ENCODE measurements at regions not wholly inside any gene's neighbourhood (a gene's known extent, or its start where the extent isn't known, plus 50 kb on each side); places are given as distances from the start of the nearest gene placed in this dataset.
A peak's percentile ranks its signal among the peaks of the same experiment; 100 is the strongest.

DNA sequence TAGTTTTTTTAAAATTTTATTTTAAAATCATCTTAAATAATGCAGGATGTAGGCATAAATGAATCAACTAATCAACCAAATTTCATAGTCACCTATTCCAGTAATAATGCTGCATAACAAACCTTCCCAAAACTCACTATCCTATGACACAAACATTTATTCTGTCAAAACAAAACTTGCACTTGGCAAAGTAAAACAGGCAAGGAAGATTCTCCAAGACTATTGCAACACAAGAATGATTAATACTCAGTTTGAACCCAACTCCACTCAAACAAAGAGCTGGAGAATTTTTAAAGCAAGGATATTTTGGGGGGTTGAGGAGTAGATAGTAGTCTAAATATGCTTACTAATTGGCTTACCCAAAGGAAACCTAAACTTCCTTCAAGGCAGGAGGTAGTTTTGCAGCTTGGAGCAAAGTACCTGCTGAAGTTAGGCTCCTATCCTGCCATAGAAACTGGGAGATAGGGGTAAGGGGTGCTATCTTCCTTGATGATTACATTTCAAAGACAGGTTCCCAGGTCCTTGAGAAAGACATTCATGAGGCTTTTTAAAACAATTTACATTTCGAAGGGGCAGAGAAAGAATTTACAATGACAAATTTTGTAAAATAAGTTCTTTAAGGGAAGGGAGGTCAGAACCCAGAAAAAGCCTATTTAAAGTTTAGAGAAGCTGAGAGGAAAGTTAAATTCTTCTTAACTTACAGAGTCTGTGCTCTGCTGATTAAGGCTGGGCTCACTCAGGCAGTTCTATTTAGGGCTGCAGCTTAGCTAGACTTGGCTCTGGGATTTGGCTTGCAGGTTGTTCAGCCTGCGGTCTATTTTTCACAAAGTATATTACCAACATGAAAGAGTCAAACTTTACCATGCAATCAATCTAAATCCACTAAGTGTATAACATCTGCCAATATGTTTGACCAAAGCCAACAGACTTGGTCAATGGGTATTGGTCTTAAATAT is 549.0 kb downstream of the KCTD12 start:
- no peaks in the 10 kb centered on the region for H3K4me1 ChIP-seq (ENCODE audit: control insufficient read depth in 2 of 2, insufficient read depth in 2 of 2, low read length in 2 of 2)
- no peak overlapping the region for H3K27ac ChIP-seq (ENCODE audit: low read depth in 1 of 2, low read length in 1 of 2)
- no peaks in the 10 kb centered on the region for H3K27me3 ChIP-seq (ENCODE audit: control insufficient read depth in 2 of 2, insufficient read depth in 1 of 2, low read length in 1 of 2)
- H3K4me3 ChIP-seq (ENCODE audit: low read length in 2 of 2): no peak overlapping the region
- H3K36me3 ChIP-seq (ENCODE audit: control insufficient read depth in 2 of 2, insufficient read depth in 2 of 2, low read length in 1 of 2): no peaks in the 10 kb centered on the region
- DNase-seq (ENCODE audit: low read depth in 6 of 9, low spot score in 9 of 9): no peak
- WGBS: 95% methylated on average over 2 of the region's 2 CpGs
- H3K9me3 ChIP-seq (ENCODE audit: control insufficient read depth in 2 of 2, insufficient read depth in 1 of 2, low read length in 1 of 2): no peaks in the 10 kb centered on the region

DNA sequence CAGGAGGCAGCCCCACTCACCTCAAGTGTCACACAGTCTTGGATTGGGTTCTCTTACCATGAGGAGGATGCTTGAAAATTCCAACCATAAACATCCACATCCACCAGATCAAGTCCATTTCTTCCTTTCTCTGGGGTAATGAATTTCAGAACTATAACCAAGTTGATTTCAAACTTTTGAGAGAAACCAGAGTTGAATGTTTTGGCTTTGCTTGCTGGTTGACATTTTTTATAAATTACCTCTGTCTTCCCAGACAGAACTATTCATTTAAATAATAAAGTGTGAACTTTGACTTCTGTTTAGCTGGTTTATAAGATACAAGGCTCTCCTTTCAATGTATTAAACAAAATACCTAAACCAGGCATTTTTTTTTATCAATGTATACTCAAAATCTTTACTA is 550.7 kb downstream of the KCTD12 start:
- DNase-seq (ENCODE audit: low read depth in 6 of 9, low spot score in 9 of 9): no peak
- H3K9me3 ChIP-seq (ENCODE audit: control insufficient read depth in 2 of 2, insufficient read depth in 1 of 2, low read length in 1 of 2): no peaks in the 10 kb centered on the region
- no peak overlapping the region for H3K4me3 ChIP-seq (ENCODE audit: low read length in 2 of 2)
- H3K27me3 ChIP-seq (ENCODE audit: control insufficient read depth in 2 of 2, insufficient read depth in 1 of 2, low read length in 1 of 2): no peaks in the 10 kb centered on the region
- no peak overlapping the region for H3K27ac ChIP-seq (ENCODE audit: low read depth in 1 of 2, low read length in 1 of 2)
- no peaks in the 10 kb centered on the region for H3K4me1 ChIP-seq (ENCODE audit: control insufficient read depth in 2 of 2, insufficient read depth in 2 of 2, low read length in 2 of 2)
- no peaks in the 10 kb centered on the region for H3K36me3 ChIP-seq (ENCODE audit: control insufficient read depth in 2 of 2, insufficient read depth in 2 of 2, low read length in 1 of 2)

DNA sequence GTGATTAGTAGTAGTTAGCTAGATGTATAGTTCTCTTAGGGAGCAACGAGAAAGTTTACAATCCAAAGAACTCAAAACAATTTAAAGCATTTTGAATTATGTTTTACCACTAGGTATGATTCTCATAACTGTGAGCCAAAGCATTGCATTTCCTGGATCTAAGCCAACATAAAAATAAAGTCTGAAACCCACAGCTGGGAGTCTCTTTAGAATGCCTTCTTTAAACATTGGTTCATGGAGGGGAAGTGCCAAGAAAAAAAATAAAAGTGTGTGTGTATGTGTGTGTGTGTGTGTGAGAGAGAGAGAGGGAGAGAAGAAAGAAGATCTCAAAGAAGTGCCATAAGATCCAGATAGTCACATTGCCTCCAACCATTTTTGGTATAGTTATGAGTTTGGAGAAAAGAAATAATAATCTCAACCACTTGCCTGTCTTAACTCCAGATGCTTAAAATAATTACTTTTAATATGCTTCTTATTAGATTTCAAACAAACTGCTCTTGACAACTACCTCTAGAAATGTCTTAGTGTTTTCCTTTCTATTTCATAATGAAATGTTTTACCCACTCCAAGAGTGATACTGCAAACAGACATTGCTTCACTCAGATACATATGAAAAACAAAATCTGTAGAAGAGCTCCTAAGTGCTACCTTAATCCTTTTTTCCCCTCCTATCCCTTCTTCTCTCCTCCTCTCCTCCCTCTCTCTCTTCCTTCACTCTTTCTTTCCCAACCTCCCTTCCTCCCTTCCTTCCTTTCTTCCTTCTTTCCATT is 554.1 kb downstream of the KCTD12 start:
- H3K27ac ChIP-seq (ENCODE audit: low read depth in 1 of 2, low read length in 1 of 2): no peak overlapping the region
- H3K4me1 ChIP-seq (ENCODE audit: control insufficient read depth in 2 of 2, insufficient read depth in 2 of 2, low read length in 2 of 2): no peaks in the 10 kb centered on the region
- no peaks in the 10 kb centered on the region for H3K9me3 ChIP-seq (ENCODE audit: control insufficient read depth in 2 of 2, insufficient read depth in 1 of 2, low read length in 1 of 2)
- no peaks in the 10 kb centered on the region for H3K36me3 ChIP-seq (ENCODE audit: control insufficient read depth in 2 of 2, insufficient read depth in 2 of 2, low read length in 1 of 2)
- peak in 1 of 9 donors; percentile 5 for DNase-seq (ENCODE audit: low read depth in 6 of 9, low spot score in 9 of 9)
- WGBS: 8% methylated on average over 1 of the region's 1 CpG
- no peaks in the 10 kb centered on the region for H3K27me3 ChIP-seq (ENCODE audit: control insufficient read depth in 2 of 2, insufficient read depth in 1 of 2, low read length in 1 of 2)
- H3K4me3 ChIP-seq (ENCODE audit: low read length in 2 of 2): no peak overlapping the region

DNA sequence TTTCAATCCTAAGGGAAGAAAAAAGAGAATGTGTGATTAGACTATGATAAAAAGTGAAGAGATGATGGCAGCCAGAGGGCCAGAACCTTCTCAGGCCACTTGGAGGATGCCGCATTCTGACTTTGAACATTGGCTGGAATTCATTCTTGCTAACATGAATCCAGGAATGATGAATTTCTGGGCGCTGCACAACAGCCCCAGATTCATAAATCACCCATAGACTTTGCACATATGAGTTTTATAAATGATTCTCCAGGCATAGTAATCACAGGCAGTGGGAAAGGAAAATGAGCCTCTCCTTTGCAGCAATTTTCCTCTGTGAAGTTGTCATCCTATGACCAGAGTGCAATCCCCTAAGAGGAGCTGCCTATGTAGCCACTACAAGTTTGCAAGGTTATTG is 555.4 kb downstream of the KCTD12 start:
- 97% methylated on average over 2 of the region's 2 CpGs for WGBS

DNA sequence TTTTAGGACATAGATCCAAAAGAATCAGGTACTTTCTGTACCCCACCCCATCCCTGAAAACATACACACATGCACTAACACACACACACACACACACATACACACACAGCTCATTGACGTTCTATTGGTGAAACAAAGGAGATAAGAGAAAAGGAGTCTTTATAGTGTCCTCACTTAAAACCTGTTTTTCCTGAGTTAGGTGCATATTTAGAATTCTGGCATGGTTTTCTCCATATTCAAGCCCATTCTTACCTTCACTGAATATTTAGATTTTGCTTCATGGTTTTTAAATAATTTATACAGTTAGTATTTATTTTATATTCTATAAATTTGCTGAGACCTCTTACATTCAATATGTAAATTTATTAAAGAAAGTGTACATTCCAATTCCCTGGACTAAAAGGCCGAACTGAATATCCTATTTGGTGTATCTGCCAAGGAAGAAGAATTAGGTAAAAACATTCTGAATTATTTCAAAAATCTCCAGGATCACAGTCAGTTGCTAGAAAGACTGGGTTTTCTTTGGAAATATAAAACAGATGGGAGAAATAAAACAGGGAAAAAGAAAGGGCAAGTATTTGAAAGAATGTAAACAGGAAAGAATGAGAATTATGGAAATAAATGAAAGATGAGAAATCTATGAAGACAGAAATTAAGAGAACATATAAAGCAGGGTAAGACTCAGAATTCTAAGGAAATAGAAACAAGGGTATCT is 556.2 kb downstream of the KCTD12 start:
- no peaks in the 10 kb centered on the region for H3K9me3 ChIP-seq (ENCODE audit: control insufficient read depth in 2 of 2, insufficient read depth in 1 of 2, low read length in 1 of 2)
- H3K4me1 ChIP-seq (ENCODE audit: control insufficient read depth in 2 of 2, insufficient read depth in 2 of 2, low read length in 2 of 2): no peaks in the 10 kb centered on the region
- H3K27me3 ChIP-seq (ENCODE audit: control insufficient read depth in 2 of 2, insufficient read depth in 1 of 2, low read length in 1 of 2): no peaks in the 10 kb centered on the region
- no peak overlapping the region for H3K27ac ChIP-seq (ENCODE audit: low read depth in 1 of 2, low read length in 1 of 2)
- WGBS: 93% methylated on average over 2 of the region's 2 CpGs
- H3K36me3 ChIP-seq (ENCODE audit: control insufficient read depth in 2 of 2, insufficient read depth in 2 of 2, low read length in 1 of 2): no peaks in the 10 kb centered on the region
- H3K4me3 ChIP-seq (ENCODE audit: low read length in 2 of 2): no peak overlapping the region
- no peak for DNase-seq (ENCODE audit: low read depth in 6 of 9, low spot score in 9 of 9)

More for the DNA sequence above, 555.4 kb downstream of the KCTD12 start:
- Histone ChIP-seq H3K36me3 (ENCODE audit: control insufficient read depth in 2 of 2, insufficient read depth in 2 of 2, low read length in 1 of 2) (no peaks in the 10 kb centered on the region), H3K27ac (ENCODE audit: low read depth in 1 of 2, low read length in 1 of 2) (no peak overlapping the region), H3K9me3 (ENCODE audit: control insufficient read depth in 2 of 2, insufficient read depth in 1 of 2, low read length in 1 of 2) (no peaks in the 10 kb centered on the region), H3K27me3 (ENCODE audit: control insufficient read depth in 2 of 2, insufficient read depth in 1 of 2, low read length in 1 of 2) (no peaks in the 10 kb centered on the region), H3K4me1 (ENCODE audit: control insufficient read depth in 2 of 2, insufficient read depth in 2 of 2, low read length in 2 of 2) (no peaks in the 10 kb centered on the region), H3K4me3 (ENCODE audit: low read length in 2 of 2) (no peak overlapping the region)
- no peak for DNase-seq (ENCODE audit: low read depth in 6 of 9, low spot score in 9 of 9)

DNA sequence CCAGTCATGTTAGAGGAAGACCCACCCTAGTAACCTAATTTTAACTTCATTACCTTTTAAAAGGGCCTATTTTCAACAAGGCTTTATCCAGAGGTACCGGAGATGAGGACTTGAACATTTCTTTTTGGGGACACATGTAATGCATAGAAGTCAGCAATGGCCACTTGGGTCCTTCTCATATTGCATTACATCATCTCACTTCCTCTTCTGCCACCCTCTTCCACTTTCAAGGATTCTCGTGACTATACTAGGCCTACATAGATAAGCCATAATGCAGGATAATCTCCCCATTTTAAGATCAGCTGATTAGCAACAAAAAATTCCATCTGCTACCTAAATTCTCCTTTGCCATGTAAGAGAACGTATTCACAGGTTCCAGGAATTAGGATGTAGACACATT is 557.2 kb downstream of the KCTD12 start:
- Histone ChIP-seq H3K27ac (ENCODE audit: low read depth in 1 of 2, low read length in 1 of 2) (no peak overlapping the region), H3K4me3 (ENCODE audit: low read length in 2 of 2) (no peak overlapping the region), H3K9me3 (ENCODE audit: control insufficient read depth in 2 of 2, insufficient read depth in 1 of 2, low read length in 1 of 2) (no peaks in the 10 kb centered on the region), H3K36me3 (ENCODE audit: control insufficient read depth in 2 of 2, insufficient read depth in 2 of 2, low read length in 1 of 2) (no peaks in the 10 kb centered on the region), H3K27me3 (ENCODE audit: control insufficient read depth in 2 of 2, insufficient read depth in 1 of 2, low read length in 1 of 2) (no peaks in the 10 kb centered on the region), H3K4me1 (ENCODE audit: control insufficient read depth in 2 of 2, insufficient read depth in 2 of 2, low read length in 2 of 2) (no peaks in the 10 kb centered on the region)
- no peak for DNase-seq (ENCODE audit: low read depth in 6 of 9, low spot score in 9 of 9)
- 95% methylated on average over 3 of the region's 3 CpGs for WGBS

DNA sequence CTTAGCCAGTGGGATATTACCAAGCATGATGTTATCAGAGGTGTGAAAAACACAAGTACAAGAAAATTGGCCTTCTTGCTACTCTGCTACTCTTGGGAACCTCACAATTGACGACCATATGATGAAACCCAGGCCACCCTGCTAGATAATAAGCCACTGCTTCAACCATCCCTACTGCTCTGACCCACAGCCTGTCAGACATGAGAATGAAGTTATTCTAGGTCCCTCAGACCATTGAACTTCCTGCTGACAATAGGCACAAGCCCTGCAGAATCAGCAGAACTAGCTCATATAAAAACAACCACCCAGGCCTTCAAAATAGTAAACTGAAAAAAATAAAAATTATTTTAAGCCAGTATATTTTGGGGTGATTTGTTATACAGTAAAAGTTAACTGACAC is 559.9 kb downstream of the KCTD12 start:
- WGBS: 92% methylated on average over 1 of the region's 1 CpG
- Histone ChIP-seq H3K27ac (ENCODE audit: low read depth in 1 of 2, low read length in 1 of 2) (no peak overlapping the region), H3K4me1 (ENCODE audit: control insufficient read depth in 2 of 2, insufficient read depth in 2 of 2, low read length in 2 of 2) (no peaks in the 10 kb centered on the region), H3K9me3 (ENCODE audit: control insufficient read depth in 2 of 2, insufficient read depth in 1 of 2, low read length in 1 of 2) (no peaks in the 10 kb centered on the region), H3K4me3 (ENCODE audit: low read length in 2 of 2) (no peak overlapping the region), H3K36me3 (ENCODE audit: control insufficient read depth in 2 of 2, insufficient read depth in 2 of 2, low read length in 1 of 2) (no peaks in the 10 kb centered on the region), H3K27me3 (ENCODE audit: control insufficient read depth in 2 of 2, insufficient read depth in 1 of 2, low read length in 1 of 2) (no peaks in the 10 kb centered on the region)
- no peak for DNase-seq (ENCODE audit: low read depth in 6 of 9, low spot score in 9 of 9)

DNA sequence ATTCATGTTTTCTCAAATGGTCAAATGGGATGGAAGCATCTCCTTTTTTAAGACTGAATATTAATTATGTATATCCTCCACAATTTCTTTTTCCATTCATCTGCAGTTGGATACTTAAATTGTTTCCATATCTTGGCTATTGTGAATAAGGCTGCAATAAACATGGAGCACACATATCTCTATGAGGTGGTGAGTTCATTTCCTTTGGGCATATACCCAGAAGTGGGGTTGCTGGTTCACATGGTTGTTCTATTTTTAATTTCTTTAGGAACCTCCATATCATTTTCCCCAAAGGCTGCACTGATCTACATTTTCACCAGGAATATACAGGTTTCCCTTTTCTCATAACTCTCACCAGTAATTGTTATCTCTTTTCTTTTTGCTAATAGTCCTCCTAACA is 566.3 kb downstream of the KCTD12 start:
- Histone ChIP-seq H3K27me3 (ENCODE audit: control insufficient read depth in 2 of 2, insufficient read depth in 1 of 2, low read length in 1 of 2) (no peaks in the 10 kb centered on the region), H3K27ac (ENCODE audit: low read depth in 1 of 2, low read length in 1 of 2) (no peak overlapping the region), H3K4me1 (ENCODE audit: control insufficient read depth in 2 of 2, insufficient read depth in 2 of 2, low read length in 2 of 2) (no peaks in the 10 kb centered on the region), H3K4me3 (ENCODE audit: low read length in 2 of 2) (no peak overlapping the region), H3K36me3 (ENCODE audit: control insufficient read depth in 2 of 2, insufficient read depth in 2 of 2, low read length in 1 of 2) (no peaks in the 10 kb centered on the region), H3K9me3 (ENCODE audit: control insufficient read depth in 2 of 2, insufficient read depth in 1 of 2, low read length in 1 of 2) (no peaks in the 10 kb centered on the region)
- no peak for DNase-seq (ENCODE audit: low read depth in 6 of 9, low spot score in 9 of 9)

DNA sequence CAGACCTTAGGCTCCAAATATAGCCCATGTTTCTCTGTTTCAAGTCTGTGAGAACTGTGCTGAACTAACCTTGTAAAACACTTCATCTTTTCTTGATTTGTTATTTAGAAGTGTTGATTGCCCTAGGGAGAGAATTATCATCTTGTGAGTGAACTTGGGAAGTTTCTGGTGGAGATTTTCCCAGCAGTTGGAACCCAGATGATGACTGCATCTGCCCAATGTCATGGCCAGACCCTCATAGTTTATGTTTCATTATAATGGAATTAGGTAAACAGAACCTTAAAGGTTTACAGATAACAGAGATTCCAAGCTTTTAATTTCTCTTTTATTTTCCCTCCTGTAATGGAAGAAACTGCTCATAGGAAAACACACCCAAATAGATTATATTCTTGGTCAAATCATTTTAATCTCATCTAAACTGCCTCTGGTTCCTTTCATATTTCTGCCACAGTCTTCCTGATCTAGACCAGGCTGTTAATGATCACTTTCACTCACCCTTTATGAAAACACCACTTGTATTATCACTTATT is 569.1 kb downstream of the KCTD12 start:
- no peaks in the 10 kb centered on the region for H3K9me3 ChIP-seq (ENCODE audit: control insufficient read depth in 2 of 2, insufficient read depth in 1 of 2, low read length in 1 of 2)
- H3K4me1 ChIP-seq (ENCODE audit: control insufficient read depth in 2 of 2, insufficient read depth in 2 of 2, low read length in 2 of 2): no peaks in the 10 kb centered on the region
- no peaks in the 10 kb centered on the region for H3K36me3 ChIP-seq (ENCODE audit: control insufficient read depth in 2 of 2, insufficient read depth in 2 of 2, low read length in 1 of 2)
- H3K4me3 ChIP-seq (ENCODE audit: low read length in 2 of 2): no peak overlapping the region
- H3K27me3 ChIP-seq (ENCODE audit: control insufficient read depth in 2 of 2, insufficient read depth in 1 of 2, low read length in 1 of 2): no peaks in the 10 kb centered on the region
- H3K27ac ChIP-seq (ENCODE audit: low read depth in 1 of 2, low read length in 1 of 2): no peak overlapping the region
- no peak for DNase-seq (ENCODE audit: low read depth in 6 of 9, low spot score in 9 of 9)

All from thymus (tissue), 11 donors.